Lower leg skin (tissue), 3 donors: ENCODE measurements at regions not wholly inside any gene's neighbourhood (a gene's known extent, or its start where the extent isn't known, plus 50 kb on each side); places are given as distances from the start of the nearest gene placed in this dataset.

Experiments used
- POLR2A ChIP-seq, 2 donors: fragments of 450-650 bp; IDR thresholded peaks; one replicate each; pipeline ENCODE4 v1.6.1; 2016 to 2017; ENCODE audit warnings: antibody characterized with exemption in 2 of 2, mild to moderate bottlenecking in 1 of 2, moderate library complexity in 1 of 2
- TF ChIP-seq, protein P1 (sequence below), 3 donors: fragments of 450-650 bp; IDR thresholded peaks; one replicate each; pipeline ENCODE4 v1.5.1; 2016; ENCODE audit warnings: antibody characterized with exemption in 3 of 3, mild to moderate bottlenecking in 3 of 3, moderate library complexity in 2 of 3

DNA sequence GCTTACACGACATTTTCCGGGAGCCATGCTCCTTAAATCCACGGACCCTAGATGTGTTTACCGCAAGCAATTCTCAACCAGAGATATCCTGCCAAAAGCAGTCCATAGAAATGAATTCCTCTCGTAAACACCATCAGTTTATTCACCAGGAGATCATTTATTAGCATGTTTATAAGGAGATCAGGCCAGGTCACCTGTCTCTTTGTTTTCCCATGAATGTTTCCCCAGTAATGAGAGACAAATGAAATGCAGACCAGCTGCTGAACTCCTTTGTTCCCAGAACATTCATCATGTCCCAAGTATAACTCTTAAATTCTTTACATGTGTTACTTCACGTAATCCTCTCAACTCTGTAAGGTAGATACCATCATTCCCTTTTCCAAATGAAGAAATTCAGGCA, 137.1 kb downstream of the DDX53 start:
- TF ChIP-seq, protein P1, sequence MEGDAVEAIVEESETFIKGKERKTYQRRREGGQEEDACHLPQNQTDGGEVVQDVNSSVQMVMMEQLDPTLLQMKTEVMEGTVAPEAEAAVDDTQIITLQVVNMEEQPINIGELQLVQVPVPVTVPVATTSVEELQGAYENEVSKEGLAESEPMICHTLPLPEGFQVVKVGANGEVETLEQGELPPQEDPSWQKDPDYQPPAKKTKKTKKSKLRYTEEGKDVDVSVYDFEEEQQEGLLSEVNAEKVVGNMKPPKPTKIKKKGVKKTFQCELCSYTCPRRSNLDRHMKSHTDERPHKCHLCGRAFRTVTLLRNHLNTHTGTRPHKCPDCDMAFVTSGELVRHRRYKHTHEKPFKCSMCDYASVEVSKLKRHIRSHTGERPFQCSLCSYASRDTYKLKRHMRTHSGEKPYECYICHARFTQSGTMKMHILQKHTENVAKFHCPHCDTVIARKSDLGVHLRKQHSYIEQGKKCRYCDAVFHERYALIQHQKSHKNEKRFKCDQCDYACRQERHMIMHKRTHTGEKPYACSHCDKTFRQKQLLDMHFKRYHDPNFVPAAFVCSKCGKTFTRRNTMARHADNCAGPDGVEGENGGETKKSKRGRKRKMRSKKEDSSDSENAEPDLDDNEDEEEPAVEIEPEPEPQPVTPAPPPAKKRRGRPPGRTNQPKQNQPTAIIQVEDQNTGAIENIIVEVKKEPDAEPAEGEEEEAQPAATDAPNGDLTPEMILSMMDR (IDR thresholded peaks at IDR 0.05), result no peak
- TF ChIP-seq POLR2A (IDR thresholded peaks at IDR 0.05), result no peak
